ENCODE measurements at regions not wholly inside any gene's neighbourhood (a gene's known extent, or its start where the extent isn't known, plus 50 kb on each side); places are given as distances from the start of the nearest gene placed in this dataset.

GRCh38 chr4:148881860-148882643 lies 439.8 kb upstream of the NR3C2 start:
- no peak overlapping the region for H3K27ac Mint-ChIP-seq
- DNase-seq (no peak), ATAC-seq (no peak)
- no peaks in the 10 kb centered on the region for H3K9me3 ChIP-seq (ENCODE audit: control insufficient read depth, low read length, poor library complexity, severe bottlenecking)
- no peaks in the 10 kb centered on the region for H3K36me3 Mint-ChIP-seq (ENCODE audit: low read depth)
- no peaks in the 10 kb centered on the region for H3K27me3 Mint-ChIP-seq
- no peak overlapping the region for H3K4me3 Mint-ChIP-seq
- H3K4me1 Mint-ChIP-seq, result no peaks in the 10 kb centered on the region

GRCh38 chr4:148874331-148874730 lies 432.1 kb upstream of the NR3C2 start:
- Mint-ChIP-seq H3K27me3 (peaks cover 19% of the 10 kb centered on the region), H3K4me3 (no peak overlapping the region), H3K4me1 (no peaks in the 10 kb centered on the region), H3K27ac (no peak overlapping the region), H3K36me3 (ENCODE audit: low read depth) (no peaks in the 10 kb centered on the region)
- no peaks in the 10 kb centered on the region for H3K9me3 ChIP-seq (ENCODE audit: control insufficient read depth, low read length, poor library complexity, severe bottlenecking)
- ATAC-seq, result no peak
- DNase-seq, result no peak

DNA sequence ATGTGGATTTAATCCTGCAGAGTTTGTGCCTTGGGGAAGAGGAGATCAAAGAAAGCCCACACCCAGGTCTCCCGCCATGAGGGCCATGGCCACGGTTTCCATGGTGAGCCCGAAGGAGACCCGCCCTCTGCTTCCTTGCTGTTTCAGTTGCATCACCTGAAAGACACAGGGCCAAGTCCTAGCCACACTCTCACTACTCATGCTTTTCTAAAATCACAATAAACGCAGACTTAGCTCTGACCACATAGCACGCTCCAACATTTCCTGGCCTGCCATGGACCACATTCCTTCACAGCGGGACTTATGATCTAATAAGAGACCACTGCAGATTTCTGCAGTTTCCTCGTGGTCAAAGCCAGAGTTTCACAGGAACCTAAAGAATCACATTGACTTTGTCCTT lies 426.0 kb upstream of the NR3C2 start:
- Mint-ChIP-seq H3K4me1 (no peaks in the 10 kb centered on the region), H3K36me3 (ENCODE audit: low read depth) (no peaks in the 10 kb centered on the region), H3K4me3 (no peak overlapping the region), H3K27me3 (peaks cover 4% of the 10 kb centered on the region), H3K27ac (no peak overlapping the region)
- DNase-seq, result no peak
- ATAC-seq, result no peak
- H3K9me3 ChIP-seq (ENCODE audit: control insufficient read depth, low read length, poor library complexity, severe bottlenecking), result no peaks in the 10 kb centered on the region

- Mint-ChIP-seq H3K27ac (no peak overlapping the region), H3K36me3 (ENCODE audit: low read depth) (no peaks in the 10 kb centered on the region), H3K4me3 (no peak overlapping the region), H3K27me3 (no peaks in the 10 kb centered on the region), H3K4me1 (no peaks in the 10 kb centered on the region)
- ATAC-seq (no peak), DNase-seq (no peak)
- H3K9me3 ChIP-seq (ENCODE audit: control insufficient read depth, low read length, poor library complexity, severe bottlenecking), result no peaks in the 10 kb centered on the region
Measured at GRCh38 chr4:148866666-148867065, 424.5 kb upstream of the NR3C2 start.

- no peak overlapping the region for H3K27ac Mint-ChIP-seq
- H3K36me3 Mint-ChIP-seq (ENCODE audit: low read depth), result no peaks in the 10 kb centered on the region
Measured at GRCh38 chr4:148857973-148858534, 415.8 kb upstream of the NR3C2 start.

GRCh38 chr4:148857239-148857972 lies 415.2 kb upstream of the NR3C2 start:
- Mint-ChIP-seq H3K4me3 (no peak overlapping the region), H3K27me3 (no peaks in the 10 kb centered on the region), H3K36me3 (ENCODE audit: low read depth) (no peaks in the 10 kb centered on the region), H3K27ac (no peak overlapping the region), H3K4me1 (no peaks in the 10 kb centered on the region)
- no peaks in the 10 kb centered on the region for H3K9me3 ChIP-seq (ENCODE audit: control insufficient read depth, low read length, poor library complexity, severe bottlenecking)
- ATAC-seq (no peak), DNase-seq (no peak)

More at GRCh38 chr4:148857973-148858534, 415.8 kb upstream of the NR3C2 start:
- DNase-seq (no peak), ATAC-seq (no peak)
- H3K9me3 ChIP-seq (ENCODE audit: control insufficient read depth, low read length, poor library complexity, severe bottlenecking), result no peaks in the 10 kb centered on the region
- Mint-ChIP-seq H3K4me1 (no peaks in the 10 kb centered on the region), H3K4me3 (no peak overlapping the region), H3K27me3 (no peaks in the 10 kb centered on the region)

DNA sequence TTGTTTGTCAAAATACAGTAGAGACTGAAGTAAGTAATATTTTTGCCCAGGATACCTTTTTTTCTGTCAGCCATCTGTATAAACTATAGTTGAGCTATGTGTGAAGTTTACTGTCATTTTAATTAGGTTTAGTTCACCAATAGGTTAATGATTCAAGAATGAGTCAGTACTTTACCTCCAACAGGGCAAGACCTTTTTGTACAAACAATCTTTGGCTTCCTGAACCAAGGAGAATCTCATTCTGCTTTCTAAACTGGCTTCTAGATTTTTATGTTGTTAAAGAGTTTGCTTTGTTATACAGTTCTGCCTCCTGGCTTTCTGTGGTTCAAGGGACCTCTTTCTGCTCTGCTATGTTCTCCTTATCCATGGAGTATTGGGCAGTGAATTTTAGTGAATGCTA lies 412.0 kb upstream of the NR3C2 start:
- Mint-ChIP-seq H3K27ac (no peak overlapping the region), H3K27me3 (no peaks in the 10 kb centered on the region), H3K36me3 (ENCODE audit: low read depth) (no peaks in the 10 kb centered on the region), H3K4me1 (no peaks in the 10 kb centered on the region), H3K4me3 (no peak overlapping the region)
- no peaks in the 10 kb centered on the region for H3K9me3 ChIP-seq (ENCODE audit: control insufficient read depth, low read length, poor library complexity, severe bottlenecking)
- ATAC-seq, result no peak
- DNase-seq, result no peak

DNA sequence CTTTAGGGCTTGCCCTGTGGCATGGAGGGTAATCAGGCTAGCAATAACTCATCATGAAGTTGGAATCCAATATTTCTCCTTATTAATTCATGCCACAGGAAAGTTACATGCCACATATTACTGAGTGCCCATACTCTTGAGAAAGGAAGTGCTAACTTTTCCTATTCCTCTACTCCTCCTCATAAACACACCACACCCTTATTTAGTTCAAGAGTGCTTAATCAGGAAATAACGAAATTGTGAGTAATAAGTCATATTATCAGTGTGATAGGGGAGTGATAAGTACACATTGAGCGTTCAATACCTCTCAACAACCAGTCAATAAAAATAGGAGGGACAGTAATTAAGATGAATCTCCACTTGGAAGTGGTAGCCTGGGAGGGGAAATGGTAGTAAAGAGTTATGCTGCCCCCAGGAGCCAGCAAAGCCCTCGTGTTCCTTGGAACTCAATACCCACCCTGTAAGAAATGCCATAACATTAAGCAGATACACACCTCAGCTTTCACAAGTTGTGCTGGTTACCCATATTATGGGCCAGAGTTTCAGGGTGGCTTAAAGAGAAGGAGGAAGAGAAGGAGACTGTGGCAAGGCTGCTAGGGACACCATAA lies 410.0 kb upstream of the NR3C2 start:
- Mint-ChIP-seq H3K27me3 (no peaks in the 10 kb centered on the region), H3K4me1 (no peaks in the 10 kb centered on the region), H3K27ac (no peak overlapping the region), H3K36me3 (ENCODE audit: low read depth) (no peaks in the 10 kb centered on the region), H3K4me3 (no peak overlapping the region)
- ATAC-seq (no peak), DNase-seq (no peak)
- H3K9me3 ChIP-seq (ENCODE audit: control insufficient read depth, low read length, poor library complexity, severe bottlenecking), result no peaks in the 10 kb centered on the region

DNA sequence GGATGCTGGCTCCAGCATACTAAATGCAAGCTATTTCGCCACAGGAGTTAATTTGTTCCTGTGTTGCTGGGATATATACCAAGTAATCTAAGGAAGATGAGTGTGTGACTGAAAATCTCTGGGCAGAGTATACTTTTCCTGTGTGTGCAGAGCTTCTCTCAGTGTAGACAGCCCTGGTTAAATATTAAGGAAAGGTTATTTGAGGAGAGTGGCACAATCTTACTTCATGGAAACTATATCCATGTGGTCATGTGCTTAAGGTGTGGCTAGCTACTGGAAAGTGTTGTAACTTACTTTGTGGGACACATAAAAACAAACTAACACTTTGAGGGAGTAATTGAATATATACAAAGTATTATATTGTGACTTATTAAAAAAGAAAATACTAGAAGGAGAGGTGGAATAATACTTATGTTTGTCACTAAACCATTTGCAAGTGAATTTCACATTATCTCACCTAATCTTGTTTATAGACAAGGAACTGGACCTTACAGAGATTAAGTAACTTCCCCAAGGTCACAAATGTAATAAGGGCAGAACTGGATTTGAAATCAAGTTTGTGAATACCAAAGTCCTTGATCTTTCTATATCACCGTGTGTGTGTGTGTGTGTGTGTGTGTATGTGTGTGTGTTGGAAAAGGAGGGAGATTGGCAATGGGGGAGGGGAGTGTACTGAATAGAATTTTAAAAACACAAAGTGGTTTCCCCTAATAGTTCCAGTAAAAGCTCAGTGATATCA lies 408.2 kb upstream of the NR3C2 start:
- Mint-ChIP-seq H3K27ac (no peak overlapping the region), H3K36me3 (ENCODE audit: low read depth) (no peaks in the 10 kb centered on the region), H3K27me3 (no peaks in the 10 kb centered on the region), H3K4me3 (no peak overlapping the region), H3K4me1 (no peaks in the 10 kb centered on the region)
- ATAC-seq (no peak), DNase-seq (no peak)
- no peaks in the 10 kb centered on the region for H3K9me3 ChIP-seq (ENCODE audit: control insufficient read depth, low read length, poor library complexity, severe bottlenecking)

- Mint-ChIP-seq H3K4me1 (no peaks in the 10 kb centered on the region), H3K27ac (no peak overlapping the region), H3K27me3 (no peaks in the 10 kb centered on the region), H3K36me3 (ENCODE audit: low read depth) (no peaks in the 10 kb centered on the region), H3K4me3 (no peak overlapping the region)
- ATAC-seq (no peak), DNase-seq (no peak)
- no peaks in the 10 kb centered on the region for H3K9me3 ChIP-seq (ENCODE audit: control insufficient read depth, low read length, poor library complexity, severe bottlenecking)
Measured at GRCh38 chr4:148849581-148849980, 407.4 kb upstream of the NR3C2 start.

- no peak overlapping the region for H3K27ac Mint-ChIP-seq
- H3K4me3 Mint-ChIP-seq, result no peak overlapping the region
Measured at GRCh38 chr4:148847544-148848255, 405.5 kb upstream of the NR3C2 start.

DNA sequence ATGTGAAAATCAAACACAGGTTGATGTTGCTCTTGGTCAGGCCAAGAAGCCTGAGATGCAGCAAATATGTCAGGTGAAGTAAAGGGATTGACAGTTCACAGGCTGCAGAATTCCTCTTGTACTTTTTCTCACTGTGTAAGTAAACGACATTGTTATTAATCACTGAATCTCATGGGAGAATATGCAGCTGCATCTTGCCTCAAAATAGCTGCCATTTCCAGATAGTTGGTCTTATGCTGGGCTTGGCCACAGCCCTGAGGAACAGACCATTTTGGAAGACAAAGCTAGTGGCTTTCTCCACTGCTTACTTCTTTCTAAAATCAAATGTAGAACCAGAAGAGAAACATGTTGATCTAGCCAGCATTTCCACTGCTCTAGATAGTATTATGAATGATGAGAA lies 403.4 kb upstream of the NR3C2 start:
- DNase-seq (no peak), ATAC-seq (no peak)
- peaks cover 14% of the 10 kb centered on the region for H3K27me3 Mint-ChIP-seq
- H3K9me3 ChIP-seq (ENCODE audit: control insufficient read depth, low read length, poor library complexity, severe bottlenecking), result no peaks in the 10 kb centered on the region
- H3K4me3 Mint-ChIP-seq, result no peak overlapping the region
- no peaks in the 10 kb centered on the region for H3K36me3 Mint-ChIP-seq (ENCODE audit: low read depth)
- H3K4me1 Mint-ChIP-seq, result no peaks in the 10 kb centered on the region
- no peak overlapping the region for H3K27ac Mint-ChIP-seq

More at GRCh38 chr4:148847544-148848255, 405.5 kb upstream of the NR3C2 start:
- DNase-seq (no peak), ATAC-seq (no peak)
- H3K36me3 Mint-ChIP-seq (ENCODE audit: low read depth), result no peaks in the 10 kb centered on the region
- H3K9me3 ChIP-seq (ENCODE audit: control insufficient read depth, low read length, poor library complexity, severe bottlenecking), result no peaks in the 10 kb centered on the region
- H3K27me3 Mint-ChIP-seq, result peaks cover 7% of the 10 kb centered on the region
- no peaks in the 10 kb centered on the region for H3K4me1 Mint-ChIP-seq

Measured in T-helper 17 cell (primary cell).